ENCODE measurements at regions not wholly inside any gene's neighbourhood (a gene's known extent, or its start where the extent isn't known, plus 50 kb on each side); places are given as distances from the start of the nearest gene placed in this dataset.

GRCh38 chr12:19726592-19726991 lies 287.3 kb downstream of the AEBP2 start:
- H3K4me3 ChIP-seq (replicated peaks in 1 of 3; ENCODE audit: low read depth in 2 of 3, low read length in 3 of 3): no peak overlapping the region
- Mint-ChIP-seq H3K4me1 (no peaks in the 10 kb centered on the region), H3K27ac (no peak overlapping the region), H3K9me3 (peaks cover 10 to 24% (median 16%) of the 10 kb centered on the region in 7 donors), H3K36me3 (no peaks in the 10 kb centered on the region), H3K4me3 (no peak overlapping the region), H3K27me3 (ENCODE audit: low read depth in 3 of 3) (peaks cover 0 to 2% (median 0%) of the 10 kb centered on the region in 3 donors)
- no peaks in the 10 kb centered on the region for H4K20me1 ChIP-seq (ENCODE audit: insufficient read depth, low read length)
- no peak for TF ChIP-seq CTCF (IDR thresholded peaks at IDR 0.05)
- H3K4me1 ChIP-seq (ENCODE audit: control insufficient read depth in 1 of 2, insufficient read depth in 2 of 2, low read length in 2 of 2): no peaks in the 10 kb centered on the region
- no peak overlapping the region for H3K4me2 ChIP-seq (replicated peaks; ENCODE audit: extremely low read depth, low read length, poor library complexity, severe bottlenecking)
- H3K27ac ChIP-seq (ENCODE audit: low read depth in 1 of 2, low read length in 2 of 2): no peak overlapping the region
- H2AFZ ChIP-seq (ENCODE audit: insufficient read depth, low read depth, low read length, poor library complexity, severe bottlenecking): no peak overlapping the region
- H3K79me2 ChIP-seq (ENCODE audit: insufficient read depth, low read length): no peaks in the 10 kb centered on the region
- WGBS (ENCODE audit: insufficient coverage): 98% methylated on average over 6 of the region's 6 CpGs
- no peaks in the 10 kb centered on the region for H3K27me3 ChIP-seq (ENCODE audit: control insufficient read depth in 2 of 2, insufficient read depth in 2 of 2, low read length in 2 of 2)
- no peak overlapping the region for H3K9ac ChIP-seq (ENCODE audit: insufficient read depth, low read length, poor library complexity, severe bottlenecking)
- DNase-seq: no peak
- intact Hi-C loops (cut with micrococcal nuclease): no loop called here
- H3K36me3 ChIP-seq (replicated peaks in 1 of 2; ENCODE audit: control insufficient read depth in 1 of 2, insufficient read depth in 2 of 2, low read length in 2 of 2): no peaks in the 10 kb centered on the region
- H3K9me3 ChIP-seq (replicated peaks in 1 of 2; ENCODE audit: control insufficient read depth in 1 of 2, insufficient read depth in 1 of 2, low read length in 2 of 2): peaks cover 16 to 21% of the 10 kb centered on the region in 2 donors

- H3K4me1 ChIP-seq (ENCODE audit: control insufficient read depth in 1 of 2, insufficient read depth in 2 of 2, low read length in 2 of 2): no peaks in the 10 kb centered on the region
- no peak for DNase-seq
- H4K20me1 ChIP-seq (ENCODE audit: insufficient read depth, low read length): no peaks in the 10 kb centered on the region
- intact Hi-C loops (cut with micrococcal nuclease): loop anchor here in 1 of 2 donors (10.0 kb wide), 1 partner anchor 1438 kb away; no protein-coding TSS in a partner anchor
- H3K4me2 ChIP-seq (replicated peaks; ENCODE audit: extremely low read depth, low read length, poor library complexity, severe bottlenecking): no peak overlapping the region
- no peak overlapping the region for H3K4me3 Mint-ChIP-seq
- no peak overlapping the region for H3K27ac ChIP-seq (ENCODE audit: low read depth in 1 of 2, low read length in 2 of 2)
- H3K4me3 ChIP-seq (replicated peaks in 1 of 3; ENCODE audit: low read depth in 2 of 3, low read length in 3 of 3): no peak overlapping the region
- H3K9me3 Mint-ChIP-seq: peaks cover 10 to 16% (median 11%) of the 10 kb centered on the region in 7 donors
- no peak for TF ChIP-seq CTCF (IDR thresholded peaks at IDR 0.05)
- H3K79me2 ChIP-seq (ENCODE audit: insufficient read depth, low read length): no peaks in the 10 kb centered on the region
- H3K9ac ChIP-seq (ENCODE audit: insufficient read depth, low read length, poor library complexity, severe bottlenecking): no peak overlapping the region
- no peaks in the 10 kb centered on the region for H3K36me3 ChIP-seq (replicated peaks in 1 of 2; ENCODE audit: control insufficient read depth in 1 of 2, insufficient read depth in 2 of 2, low read length in 2 of 2)
- no peaks in the 10 kb centered on the region for H3K27me3 ChIP-seq (ENCODE audit: control insufficient read depth in 2 of 2, insufficient read depth in 2 of 2, low read length in 2 of 2)
- H2AFZ ChIP-seq (ENCODE audit: insufficient read depth, low read depth, low read length, poor library complexity, severe bottlenecking): no peak overlapping the region
- H3K27me3 Mint-ChIP-seq (ENCODE audit: low read depth in 3 of 3): peaks cover 0 to 1% (median 0%) of the 10 kb centered on the region in 3 donors
- H3K36me3 Mint-ChIP-seq: no peaks in the 10 kb centered on the region
- H3K27ac Mint-ChIP-seq: no peak overlapping the region
- H3K4me1 Mint-ChIP-seq: peaks cover 4% of the 10 kb centered on the region
- H3K9me3 ChIP-seq (replicated peaks in 1 of 2; ENCODE audit: control insufficient read depth in 1 of 2, insufficient read depth in 1 of 2, low read length in 2 of 2): peaks cover 0 to 5% of the 10 kb centered on the region in 2 donors
Measured at GRCh38 chr12:19737019-19737418, 297.7 kb downstream of the AEBP2 start.
